Suprapubic skin (tissue), 4 donors: ENCODE measurements at regions not wholly inside any gene's neighbourhood (a gene's known extent, or its start where the extent isn't known, plus 50 kb on each side); places are given as distances from the start of the nearest gene placed in this dataset.

ENCODE experiments used
- DNase-seq, 2 donors: peaks; one replicate each; pipeline ENCODE4 v3.0.0-alpha.2; 2019; ENCODE audit warnings: low spot score in 2 of 2
- H3K27ac ChIP-seq: fragments of 200-600 bp; sonication (generic); one replicate; pipeline ENCODE4 v1.5.1; 2019
- H3K27me3 ChIP-seq: fragments of 200-600 bp; sonication (generic); one replicate; pipeline ENCODE4 v1.5.1; 2019
- H3K36me3 ChIP-seq: fragments of 200-600 bp; sonication (generic); one replicate; pipeline ENCODE4 v1.5.1; 2019
- H3K4me1 ChIP-seq: fragments of 200-600 bp; sonication (generic); one replicate; pipeline ENCODE4 v1.5.1; 2019
- H3K4me3 ChIP-seq: fragments of 200-600 bp; sonication (generic); one replicate; pipeline ENCODE4 v1.5.1; 2019; ENCODE audit warnings: mild to moderate bottlenecking
- H3K9me3 ChIP-seq: fragments of 200-600 bp; sonication (generic); one replicate; pipeline ENCODE4 v1.5.1; 2019
- CTCF ChIP-seq, 2 donors: fragments of 200-600 bp in 1 of 2; fragments of 450-650 bp in 1 of 2; sonication (generic) in 1 of 2; IDR thresholded peaks; one replicate each; pipeline ENCODE4 v1.5.1; 2016 to 2019; ENCODE audit warnings: antibody characterized with exemption in 2 of 2, mild to moderate bottlenecking in 1 of 2, moderate library complexity in 1 of 2
- EP300 ChIP-seq: sonication (generic); formaldehyde crosslinking; IDR thresholded peaks from one replicate; pipeline ENCODE4 v1.6.1; 2017; ENCODE audit warnings: antibody characterized with exemption
- POLR2A ChIP-seq, 2 donors: fragments of 450-650 bp; IDR thresholded peaks; one replicate each; pipeline ENCODE4 v1.6.1; 2017; ENCODE audit warnings: antibody characterized with exemption in 2 of 2, mild to moderate bottlenecking in 2 of 2, moderate library complexity in 2 of 2
- POLR2AphosphoS5 ChIP-seq, 3 donors: sonication (generic); formaldehyde crosslinking; IDR thresholded peaks; one replicate each; pipeline ENCODE4 v1.6.1; 2017; ENCODE audit warnings: antibody characterized with exemption in 3 of 3
- WGBS: methylation state at CpG from one replicate; pipeline ENCODE4 v1.1.5; 2018; 5-methylcytosine and 5-hydroxymethylcytosine counted together

- Histone ChIP-seq H3K4me1 (peaks cover 41% of the 10 kb centered on the region), H3K4me3 (no peak overlapping the region), H3K27ac (no peak overlapping the region), H3K9me3 (no peaks in the 10 kb centered on the region), H3K27me3 (no peaks in the 10 kb centered on the region), H3K36me3 (no peaks in the 10 kb centered on the region)
- 93% methylated on average over 2 of the region's 2 CpGs for whole genome bisulfite sequencing
- TF ChIP-seq POLR2A (IDR thresholded peaks at IDR 0.05) (no peak), POLR2AphosphoS5 (IDR thresholded peaks at IDR 0.05) (no peak), CTCF (IDR thresholded peaks at IDR 0.05) (no peak)
- no peak for DNase-seq
These were observed 232.5 kb upstream of the ZNF217 start for GRCh38 chr20:53826090-53826489.

- H3K9me3 ChIP-seq, result no peaks in the 10 kb centered on the region
- no peaks in the 10 kb centered on the region for H3K27me3 ChIP-seq
- DNase-seq, result no peak
- H3K4me1 ChIP-seq, result peaks cover 33% of the 10 kb centered on the region
- H3K4me3 ChIP-seq, result no peak overlapping the region
- WGBS, result 96% methylated on average over 4 of the region's 4 CpGs
- H3K36me3 ChIP-seq, result no peaks in the 10 kb centered on the region
- TF ChIP-seq CTCF (IDR thresholded peaks at IDR 0.05) (no peak), POLR2A (IDR thresholded peaks at IDR 0.05) (no peak)
- H3K27ac ChIP-seq, result no peak overlapping the region
These were observed 231.6 kb upstream of the ZNF217 start for GRCh38 chr20:53825282-53825681.

- 83% methylated on average over 4 of the region's 4 CpGs for WGBS
- Histone ChIP-seq H3K4me3 (no peak overlapping the region), H3K27me3 (no peaks in the 10 kb centered on the region), H3K4me1 (peaks cover 28% of the 10 kb centered on the region), H3K36me3 (no peaks in the 10 kb centered on the region), H3K9me3 (no peaks in the 10 kb centered on the region), H3K27ac (no peak overlapping the region)
- DNase-seq, result no peak
- TF ChIP-seq EP300 (no peak), POLR2A (IDR thresholded peaks at IDR 0.05) (no peak), POLR2AphosphoS5 (IDR thresholded peaks at IDR 0.05) (no peak), CTCF (IDR thresholded peaks at IDR 0.05) (no peak)
These were observed 231.1 kb upstream of the ZNF217 start for GRCh38 chr20:53824779-53825178.

GRCh38 chr20:53823121-53823764 is 229.6 kb upstream of the ZNF217 start:
- H3K4me3 ChIP-seq, result no peak overlapping the region
- no peaks in the 10 kb centered on the region for H3K9me3 ChIP-seq
- no peak for TF ChIP-seq EP300
- no peak for TF ChIP-seq POLR2AphosphoS5 (IDR thresholded peaks at IDR 0.05)
- TF ChIP-seq POLR2A (IDR thresholded peaks at IDR 0.05), result no peak
- TF ChIP-seq CTCF (IDR thresholded peaks at IDR 0.05), result no peak
- no peak overlapping the region for H3K27ac ChIP-seq
- WGBS, result 94% methylated on average over 6 of the region's 6 CpGs
- H3K27me3 ChIP-seq, result no peaks in the 10 kb centered on the region
- DNase-seq, result no peak
- H3K4me1 ChIP-seq, result peaks cover 13% of the 10 kb centered on the region
- no peaks in the 10 kb centered on the region for H3K36me3 ChIP-seq

- H3K4me1 ChIP-seq, result peaks cover 6% of the 10 kb centered on the region
- no peaks in the 10 kb centered on the region for H3K36me3 ChIP-seq
- no peaks in the 10 kb centered on the region for H3K9me3 ChIP-seq
- H3K4me3 ChIP-seq, result no peak overlapping the region
- H3K27ac ChIP-seq, result no peak overlapping the region
- no peaks in the 10 kb centered on the region for H3K27me3 ChIP-seq
- WGBS, result 93% methylated on average over 5 of the region's 5 CpGs
- TF ChIP-seq EP300 (no peak), CTCF (IDR thresholded peaks at IDR 0.05) (no peak), POLR2AphosphoS5 (IDR thresholded peaks at IDR 0.05) (no peak), POLR2A (IDR thresholded peaks at IDR 0.05) (no peak)
- no peak for DNase-seq
These were observed 228.9 kb upstream of the ZNF217 start for GRCh38 chr20:53822534-53822933.
